HG02938 (cell line): ENCODE measurements at regions not wholly inside any gene's neighbourhood (a gene's known extent, or its start where the extent isn't known, plus 50 kb on each side); places are given as distances from the start of the nearest gene placed in this dataset.

ENCODE experiments used
- ATAC-seq: cut with Tn5 transposase; IDR thresholded peaks from one replicate; pipeline ENCODE4 v1.9.1; 2021; ENCODE audit warnings: mild to moderate bottlenecking, moderate library complexity; ENCODE audit not compliant: unreplicated experiment

DNA sequence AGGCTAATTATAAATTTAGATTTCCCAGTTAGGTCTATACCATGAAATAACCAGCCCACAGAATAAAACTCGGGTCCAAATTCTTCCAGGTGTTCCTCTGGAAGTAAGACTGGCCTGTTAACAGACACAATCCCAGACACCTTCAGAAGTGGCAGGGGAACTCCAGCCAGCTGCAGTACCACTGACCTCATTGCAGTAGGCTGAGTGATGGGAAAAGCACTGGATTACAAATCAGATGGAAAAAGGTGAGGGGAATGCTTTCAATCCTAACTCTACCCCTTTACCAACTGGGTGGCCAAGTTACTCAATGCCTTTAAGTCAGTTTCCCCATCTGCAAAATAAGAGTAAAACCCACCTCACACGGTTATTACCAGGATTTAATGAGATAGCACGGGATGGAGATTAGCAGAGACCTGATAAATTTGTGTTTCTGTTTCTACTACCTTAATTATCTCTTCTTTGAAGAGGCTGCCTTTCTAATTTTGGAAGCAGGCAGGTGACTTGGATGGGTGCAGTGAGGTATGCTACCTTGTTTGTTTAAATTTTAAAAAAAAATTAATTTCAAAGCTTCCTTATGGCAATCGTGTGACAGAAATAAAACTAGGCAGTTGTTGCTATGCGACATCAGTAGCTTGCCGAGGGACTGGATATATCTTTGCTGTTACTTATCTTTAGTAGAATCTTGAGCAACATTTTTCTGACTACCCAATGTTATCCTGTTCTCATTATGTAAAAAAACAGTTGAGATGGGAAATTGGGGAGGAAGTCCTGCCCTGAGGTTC, 167.3 kb upstream of the GRIN2B start:
- ATAC-seq, result no peak

DNA sequence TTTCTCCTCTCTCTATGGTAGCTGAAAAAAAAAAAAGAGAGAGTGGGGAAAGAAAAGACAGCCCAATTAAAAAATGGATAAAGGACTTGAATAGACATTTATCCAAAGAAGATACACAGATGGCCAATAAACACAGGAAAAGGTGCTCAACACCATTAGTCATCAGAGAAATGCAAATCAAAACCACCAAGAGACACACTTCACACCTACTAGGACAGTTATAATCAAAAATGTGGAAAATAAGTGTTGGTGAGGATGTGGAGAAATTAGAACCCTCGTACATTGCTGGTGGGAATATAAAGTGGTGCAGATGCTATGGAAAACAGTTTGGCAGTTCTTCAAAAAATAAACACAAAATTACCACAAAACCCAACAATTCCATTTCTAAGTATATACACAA, 172.4 kb upstream of the GRIN2B start:
- ATAC-seq, result peak; percentile 20

DNA sequence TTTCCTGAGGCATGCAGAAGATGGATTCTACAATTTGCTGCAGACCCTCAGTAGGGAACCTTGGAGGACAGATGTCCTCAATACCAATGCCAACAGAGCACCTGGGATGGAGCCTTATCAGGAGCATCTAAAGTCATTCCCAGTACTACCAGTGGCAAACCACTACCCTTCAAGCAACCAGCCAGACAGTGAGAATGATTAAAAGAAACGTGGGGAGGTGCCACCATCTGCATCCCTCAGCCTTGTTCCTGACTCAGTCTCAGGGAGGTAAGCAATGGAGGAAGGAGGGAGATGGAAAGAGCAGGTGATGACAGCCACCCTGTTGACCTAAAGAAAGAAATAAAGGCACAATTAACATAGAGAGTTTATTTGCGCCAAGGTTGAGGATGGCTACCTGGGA, 175.2 kb upstream of the GRIN2B start:
- ATAC-seq, result no peak

DNA sequence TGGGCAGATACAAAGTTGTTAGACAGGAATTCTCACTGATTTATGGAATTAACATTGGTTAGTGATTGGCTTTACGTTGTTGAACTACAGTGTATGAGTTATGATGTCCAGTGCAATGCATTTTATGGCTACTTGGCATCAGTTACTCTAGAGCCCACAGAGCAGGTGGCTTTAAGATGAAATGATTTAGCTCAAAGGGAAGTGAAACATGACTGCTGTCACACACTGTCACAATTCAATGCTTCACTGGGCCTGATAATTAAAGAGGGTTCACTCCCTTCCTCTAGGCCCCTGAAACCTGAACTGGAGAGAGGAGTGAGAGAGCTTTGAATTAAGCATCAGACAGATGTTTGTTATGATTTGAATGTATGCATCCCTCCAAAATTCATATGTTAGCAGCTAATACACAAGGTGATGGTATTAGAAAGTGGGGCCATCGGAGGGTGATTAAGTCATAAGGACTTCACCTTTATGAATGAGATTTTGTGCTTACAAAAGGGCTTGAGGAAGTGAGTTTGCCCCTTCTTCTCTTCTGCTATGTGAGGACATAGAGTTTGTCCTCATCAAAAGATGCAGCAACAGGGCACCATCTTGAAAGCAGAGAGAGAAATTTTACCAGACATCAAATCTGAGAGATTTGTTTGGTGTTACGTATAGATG, 175.8 kb upstream of the GRIN2B start:
- peak; percentile 99 for ATAC-seq

DNA sequence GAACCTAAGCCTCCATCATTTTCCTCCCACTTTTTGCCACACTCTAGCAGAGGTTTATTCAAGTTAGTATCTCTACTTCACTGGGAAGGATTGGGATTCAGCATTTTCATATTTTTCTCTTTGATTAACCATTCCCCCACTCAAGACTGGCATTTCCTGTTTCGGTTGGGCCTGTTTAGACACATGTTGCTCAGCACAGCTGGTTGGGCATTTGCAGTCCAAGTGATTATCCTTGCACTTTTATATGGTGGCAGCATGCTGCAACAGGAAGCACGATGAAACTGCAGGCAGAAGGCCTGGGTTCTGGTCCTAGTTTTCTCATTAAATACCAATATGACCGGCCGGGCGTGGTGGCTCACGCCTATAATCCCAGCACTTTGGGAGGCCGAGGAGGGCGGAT, 182.9 kb upstream of the GRIN2B start:
- no peak for ATAC-seq

DNA sequence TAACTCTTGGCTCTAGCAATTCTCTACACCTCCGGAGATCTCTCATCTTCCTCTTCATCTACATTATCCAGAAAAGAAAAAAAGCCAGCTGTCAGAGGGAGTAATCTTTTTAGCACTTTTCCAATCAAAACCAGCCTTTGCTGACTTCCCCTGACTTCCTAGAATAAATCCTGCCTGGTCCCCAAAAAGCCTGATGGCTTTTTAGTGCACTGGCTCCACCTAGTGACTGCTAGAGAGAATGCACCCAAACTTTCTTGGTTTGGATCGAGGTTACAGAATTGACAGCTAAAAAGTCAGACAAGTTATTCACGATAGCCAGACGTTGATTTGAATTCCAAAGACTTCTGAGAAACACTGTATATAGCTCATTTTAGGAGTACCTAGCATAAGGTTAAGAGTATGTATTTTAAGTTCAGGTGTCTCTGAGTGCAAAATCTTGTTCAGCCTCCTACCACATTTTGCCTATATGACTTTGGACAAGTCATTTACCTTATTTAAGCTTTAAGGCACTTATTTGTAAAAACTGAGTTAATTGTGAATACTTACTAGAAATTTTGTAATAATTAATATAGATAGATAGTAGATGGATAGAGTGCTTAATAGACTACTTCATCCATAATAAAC, 185.7 kb upstream of the GRIN2B start:
- ATAC-seq, result no peak

- ATAC-seq, result no peak
Measured at GRCh38 chr12:14169281-14169680, 187.9 kb upstream of the GRIN2B start.

DNA sequence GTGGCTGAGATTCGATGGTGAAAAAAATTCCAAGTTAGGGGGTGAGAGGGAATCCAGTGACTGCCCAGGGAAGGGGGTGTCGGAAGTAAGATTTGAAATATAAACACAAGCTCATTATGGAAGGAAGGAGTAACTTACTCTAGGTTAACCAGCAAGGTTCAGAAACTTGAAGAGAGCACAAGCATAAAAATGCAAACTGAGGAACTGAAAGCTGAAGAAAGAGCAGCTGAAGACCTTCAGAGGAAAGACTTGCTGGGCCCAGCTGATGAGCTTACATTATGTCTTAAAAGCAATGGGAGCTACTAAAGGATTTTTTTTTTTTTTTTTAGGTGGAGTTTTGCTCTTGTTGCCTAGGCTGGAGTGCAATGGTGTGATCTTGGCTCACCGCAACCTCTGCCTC, 189.7 kb upstream of the GRIN2B start:
- peak; percentile 80 for ATAC-seq

DNA sequence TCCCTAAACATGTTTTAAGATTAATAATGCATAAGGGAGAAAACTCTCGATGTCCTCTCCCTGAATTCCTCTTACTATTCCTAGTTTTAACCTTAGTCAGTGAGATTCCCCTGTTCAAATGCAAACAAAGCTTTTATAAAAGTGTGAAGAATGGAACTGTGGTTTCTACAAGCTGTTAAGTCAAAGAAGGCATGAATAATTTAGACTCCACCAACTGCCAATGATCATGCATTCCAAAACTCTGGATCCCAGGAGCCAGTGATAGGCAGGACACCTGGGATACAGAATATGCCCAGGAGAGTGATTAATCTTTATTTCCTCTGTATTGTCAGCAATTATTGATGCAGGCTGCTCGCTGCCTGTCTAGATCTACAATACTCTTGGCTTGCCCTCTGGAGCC, 190.3 kb upstream of the ATF7IP start:
- no peak for ATAC-seq

- ATAC-seq, result peak; percentile 69
Measured at GRCh38 chr12:14185427-14186192, 179.9 kb upstream of the ATF7IP start.

- ATAC-seq, result no peak
Measured at GRCh38 chr12:14186193-14186502, 179.3 kb upstream of the ATF7IP start.

DNA sequence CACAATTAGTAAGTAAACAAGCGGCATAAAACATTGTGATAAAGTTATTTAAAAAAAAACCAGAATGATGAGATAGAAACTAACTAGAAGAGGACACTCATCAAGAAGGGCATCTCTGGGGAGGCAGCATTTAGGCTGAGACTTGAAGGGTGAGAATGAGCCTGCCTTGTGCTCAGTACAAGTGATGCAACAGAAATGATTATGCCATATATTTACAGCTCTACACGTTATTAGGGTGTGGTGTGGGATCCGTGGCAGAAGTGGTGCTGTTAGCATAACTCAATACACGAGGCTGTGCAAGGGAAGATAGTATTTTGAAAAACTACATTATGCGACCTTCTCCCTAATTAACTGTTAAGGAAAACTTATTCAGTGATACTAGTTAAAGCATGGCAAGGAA, 178.5 kb upstream of the ATF7IP start:
- ATAC-seq, result no peak

- ATAC-seq, result no peak
Measured at GRCh38 chr12:14187966-14188365, 177.5 kb upstream of the ATF7IP start.

- ATAC-seq, result no peak
Measured at GRCh38 chr12:14188744-14189143, 176.7 kb upstream of the ATF7IP start.

DNA sequence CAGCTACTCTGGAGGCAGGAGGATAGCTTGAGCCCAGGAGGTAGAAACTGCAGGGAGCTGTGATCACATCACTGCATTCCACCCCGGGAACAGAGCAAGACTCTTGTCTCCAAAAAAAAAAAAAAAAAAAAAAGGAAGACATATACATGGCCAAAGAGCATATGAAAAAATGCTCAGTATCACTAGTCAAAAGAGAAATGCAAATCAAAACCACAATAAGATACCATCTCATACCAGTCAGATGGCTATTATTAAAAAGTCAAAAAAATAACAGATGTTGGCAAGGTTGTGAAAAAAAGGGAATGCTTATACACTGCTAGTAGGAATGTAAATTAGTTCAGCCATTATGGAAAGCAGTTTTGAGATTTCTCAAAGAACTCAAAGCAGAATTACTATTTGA, 174.8 kb upstream of the ATF7IP start:
- ATAC-seq, result no peak

DNA sequence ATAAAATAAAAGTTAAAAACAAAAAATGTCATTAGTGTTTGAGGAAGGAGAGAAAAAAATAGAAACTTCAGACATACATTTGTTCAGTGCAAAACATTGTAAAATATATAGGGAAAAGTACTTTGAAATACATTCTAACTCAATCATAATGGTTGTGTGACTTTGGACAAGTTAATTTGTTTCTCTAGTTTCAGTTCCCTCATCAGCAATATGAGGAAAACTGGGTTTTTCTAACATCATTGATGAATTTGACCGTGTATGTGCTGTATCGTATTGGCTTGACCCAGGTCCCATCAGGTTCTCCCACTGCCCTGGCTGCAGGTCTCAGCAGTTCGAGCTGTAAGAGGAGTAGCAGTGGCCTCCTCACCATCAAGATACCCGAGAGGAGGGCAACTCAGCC, 173.9 kb upstream of the ATF7IP start:
- ATAC-seq, result no peak

DNA sequence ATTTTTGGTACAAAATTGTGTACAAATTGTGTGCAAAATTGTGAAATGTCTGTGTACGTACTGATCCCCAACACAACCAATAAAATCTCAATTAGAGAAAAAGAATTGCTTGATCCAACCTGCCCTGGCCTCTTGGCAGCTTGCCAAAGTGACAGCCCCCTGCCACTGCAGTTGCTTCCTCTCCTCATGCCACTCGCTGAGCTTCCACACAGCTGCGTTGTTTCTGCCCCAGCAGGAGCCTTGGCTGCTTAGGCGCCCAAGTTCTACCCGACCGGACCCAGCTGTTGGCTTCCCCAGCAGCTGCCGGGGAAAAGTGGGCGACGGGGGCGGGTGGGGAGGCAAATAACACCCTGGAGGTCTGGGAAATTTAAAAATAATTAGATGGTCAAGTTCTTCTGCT, 171.8 kb upstream of the ATF7IP start:
- no peak for ATAC-seq

DNA sequence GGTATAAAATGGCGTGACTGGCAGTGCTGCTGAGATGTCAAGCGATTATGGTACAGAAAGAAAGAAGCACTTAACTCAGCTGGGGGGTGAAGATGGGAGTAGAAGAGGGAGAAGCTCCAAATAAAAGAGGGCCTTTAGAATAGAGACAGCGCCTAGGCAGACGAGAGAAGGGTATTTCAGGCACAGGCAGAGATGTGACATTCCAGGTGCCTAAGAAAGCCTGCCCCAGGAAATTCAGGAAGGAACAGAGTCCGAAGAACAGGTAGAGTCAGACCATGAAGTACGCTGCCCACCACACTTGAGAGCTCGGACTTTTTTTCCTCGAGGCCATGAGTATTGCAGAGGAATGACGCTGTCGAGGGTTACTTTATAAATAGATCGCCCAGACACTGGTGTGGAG, 170.9 kb upstream of the ATF7IP start:
- no peak for ATAC-seq

DNA sequence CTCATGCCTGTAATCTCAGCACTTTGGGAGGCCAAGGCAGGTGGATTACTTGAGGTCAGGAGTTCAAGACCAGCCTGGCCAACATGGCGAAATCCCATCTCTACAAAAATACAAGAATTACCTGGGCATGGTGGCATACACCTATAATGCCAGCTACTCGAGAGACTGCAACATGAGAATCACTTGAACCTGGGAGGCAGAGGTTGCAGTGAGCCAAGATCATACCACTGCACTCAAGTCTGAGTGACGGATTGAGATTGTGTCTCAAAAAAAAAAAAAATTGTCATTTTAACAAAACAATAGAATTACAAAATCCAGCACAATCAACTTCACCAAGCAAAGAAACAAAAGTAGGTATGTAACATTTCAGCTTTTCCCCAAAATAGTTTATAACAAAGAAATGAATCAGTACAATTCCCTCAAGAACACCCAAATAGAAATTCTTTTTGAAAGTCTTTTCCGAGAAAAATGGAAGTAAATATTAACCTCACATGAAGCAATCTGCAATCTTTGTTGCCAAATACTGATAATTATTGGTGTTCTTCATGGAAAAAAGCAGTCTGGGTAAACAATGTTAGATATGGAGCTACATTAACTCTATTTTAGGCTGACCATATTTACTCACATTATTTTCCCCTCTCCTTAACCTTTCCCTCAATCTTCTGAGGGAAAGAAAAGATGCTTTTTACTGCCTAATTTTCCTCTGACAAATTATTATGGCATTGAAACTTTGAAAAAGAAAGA, 165.9 kb upstream of the ATF7IP start:
- ATAC-seq, result no peak

GRCh38 chr12:14200598-14200997, 164.9 kb upstream of the ATF7IP start:
- ATAC-seq, result no peak

DNA sequence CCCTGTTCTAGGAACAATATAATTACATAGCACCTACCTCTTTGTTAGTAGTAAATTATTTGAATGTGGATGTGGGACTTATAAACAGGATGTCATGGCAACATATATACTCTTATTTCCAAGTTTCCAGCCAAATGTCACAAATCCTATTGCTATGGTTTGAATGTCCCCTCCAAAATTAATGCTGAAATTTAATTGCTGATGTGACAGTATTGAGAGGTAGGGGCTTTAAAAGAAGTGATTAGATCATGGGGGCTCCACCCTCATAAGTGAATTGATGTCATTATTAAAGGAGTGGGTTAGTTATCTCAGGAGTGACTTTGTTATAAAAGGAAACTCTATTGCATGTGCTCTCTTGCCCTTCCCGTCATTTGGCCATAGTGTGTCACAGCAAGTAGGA, 164.2 kb upstream of the ATF7IP start:
- no peak for ATAC-seq
